Femur (tissue), 1 donor: ENCODE measurements at regions not wholly inside any gene's neighbourhood (a gene's known extent, or its start where the extent isn't known, plus 50 kb on each side); places are given as distances from the start of the nearest gene placed in this dataset.
"Not testable (repeated sequence)": the region's sequence is repeated elsewhere in the genome, so short reads cannot be mapped to it uniquely, and the experiment has no call there.

Source experiments
- DNase-seq: peaks from one replicate; pipeline ENCODE4 v3.0.0-alpha.2; 2017

- no peak for DNase-seq
Observed at GRCh38 chr4:62510228-62510627, 1310.1 kb downstream of the ADGRL3 start.

GRCh38 chr4:62500296-62500695, 1300.2 kb downstream of the ADGRL3 start:
- no peak for DNase-seq

DNA sequence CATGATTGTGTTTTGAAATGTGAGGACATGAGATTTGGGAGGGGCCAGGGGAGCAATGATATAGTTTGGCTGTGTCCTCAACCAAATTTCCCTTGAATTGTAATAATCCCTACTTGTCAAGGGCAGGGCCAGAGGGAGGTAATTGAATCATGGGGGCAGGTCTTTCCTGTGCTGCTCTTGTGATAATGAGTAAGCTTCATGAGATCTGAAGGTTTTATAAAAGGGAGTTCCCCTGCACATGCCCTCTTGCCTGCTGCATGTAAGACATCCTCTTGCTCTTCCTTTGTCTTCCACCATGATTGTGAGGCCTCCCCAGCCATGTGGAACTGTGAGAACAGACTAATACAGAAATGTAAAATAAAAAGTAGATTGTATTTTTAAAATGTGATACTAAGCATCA, 1294.9 kb downstream of the ADGRL3 start:
- no peak for DNase-seq

- not testable (repeated sequence) for DNase-seq
Observed at GRCh38 chr4:62491756-62492155, 1291.6 kb downstream of the ADGRL3 start.

- DNase-seq, result no peak
Observed at GRCh38 chr4:62490635-62491034, 1290.5 kb downstream of the ADGRL3 start.

DNA sequence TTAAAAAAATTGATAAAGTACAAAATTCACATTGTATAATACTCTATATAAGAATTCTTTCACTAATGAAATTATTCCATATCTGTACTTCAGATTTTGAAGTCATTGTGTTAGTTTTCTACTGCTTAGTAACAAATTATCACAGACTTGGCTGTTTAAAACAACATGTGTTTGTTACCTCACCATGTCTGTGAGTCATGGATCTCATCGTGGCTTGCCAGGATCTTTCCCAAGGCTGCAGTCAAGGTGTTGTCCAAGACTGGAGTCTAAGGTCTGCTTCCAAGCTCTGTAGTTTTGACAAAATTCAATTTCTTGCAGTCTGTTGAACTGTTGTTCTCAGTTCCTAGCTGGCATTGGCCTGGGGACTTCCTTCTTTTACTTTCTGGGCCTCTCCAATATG, 1286.9 kb downstream of the ADGRL3 start:
- no peak for DNase-seq

GRCh38 chr4:62484357-62484756, 1284.2 kb downstream of the ADGRL3 start:
- no peak for DNase-seq

DNA sequence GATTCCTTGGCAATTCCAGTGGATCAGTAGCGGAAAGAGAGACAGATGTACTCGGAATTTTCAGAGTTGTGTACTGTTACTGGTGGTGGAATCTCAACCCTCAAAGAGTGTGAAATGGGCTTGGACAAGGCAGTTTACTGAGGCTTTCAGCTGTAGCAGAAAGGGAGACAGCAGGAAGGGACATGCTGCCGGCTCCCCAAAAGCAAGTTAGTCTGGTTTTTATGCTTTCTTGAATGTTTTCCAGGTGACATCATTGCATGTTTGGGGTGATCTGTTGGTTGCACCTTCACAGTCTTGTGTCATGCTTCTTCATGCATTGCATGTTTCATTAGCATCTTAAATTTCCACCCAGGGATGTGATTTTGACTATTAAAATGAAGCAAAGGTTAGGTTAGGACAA, 1282.2 kb downstream of the ADGRL3 start:
- no peak for DNase-seq

GRCh38 chr4:62475596-62475995, 1275.5 kb downstream of the ADGRL3 start:
- DNase-seq, result no peak

DNA sequence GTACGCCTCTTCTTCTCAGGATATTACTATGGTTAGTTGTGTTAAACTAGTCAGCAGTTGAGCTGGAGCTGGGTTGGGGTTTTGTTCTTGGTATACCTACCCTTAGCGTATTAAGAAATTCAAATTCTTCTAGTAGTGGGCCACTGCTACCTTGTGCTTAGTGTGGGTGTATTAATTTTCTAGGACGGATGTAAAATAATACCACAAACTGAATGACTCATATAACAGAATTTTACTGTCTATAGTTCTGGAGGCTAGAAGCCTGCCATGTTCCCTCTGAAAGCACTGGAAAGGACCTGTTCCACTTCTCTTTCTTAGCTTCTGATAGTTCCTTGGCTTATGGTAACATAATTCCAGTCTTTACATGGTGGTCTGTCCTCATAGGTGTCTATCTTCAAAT, 1274.7 kb downstream of the ADGRL3 start:
- DNase-seq, result no peak

DNA sequence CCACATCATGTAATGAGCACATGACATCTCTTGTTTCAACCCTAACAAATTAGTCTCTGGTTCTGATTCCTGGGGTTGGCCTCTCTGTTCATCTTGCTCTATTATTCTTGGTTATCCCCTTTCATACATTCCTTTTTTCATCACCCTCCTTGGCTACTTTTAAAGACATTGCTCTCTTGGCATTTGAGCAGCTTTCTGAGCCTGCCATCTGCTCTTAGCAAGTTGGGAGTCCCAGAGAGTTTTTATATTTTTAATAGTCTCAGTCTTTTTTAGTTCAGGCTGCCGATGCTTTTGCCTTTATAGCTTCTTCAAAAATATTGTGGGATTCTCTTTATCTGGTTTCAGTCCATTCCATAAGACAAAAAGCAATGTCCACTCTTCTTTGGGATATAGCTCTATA, 1270.9 kb downstream of the ADGRL3 start:
- DNase-seq, result no peak

GRCh38 chr4:62470421-62470983, 1270.4 kb downstream of the ADGRL3 start:
- DNase-seq, result no peak

- no peak for DNase-seq
Observed at GRCh38 chr4:62470020-62470419, 1269.9 kb downstream of the ADGRL3 start.

DNA sequence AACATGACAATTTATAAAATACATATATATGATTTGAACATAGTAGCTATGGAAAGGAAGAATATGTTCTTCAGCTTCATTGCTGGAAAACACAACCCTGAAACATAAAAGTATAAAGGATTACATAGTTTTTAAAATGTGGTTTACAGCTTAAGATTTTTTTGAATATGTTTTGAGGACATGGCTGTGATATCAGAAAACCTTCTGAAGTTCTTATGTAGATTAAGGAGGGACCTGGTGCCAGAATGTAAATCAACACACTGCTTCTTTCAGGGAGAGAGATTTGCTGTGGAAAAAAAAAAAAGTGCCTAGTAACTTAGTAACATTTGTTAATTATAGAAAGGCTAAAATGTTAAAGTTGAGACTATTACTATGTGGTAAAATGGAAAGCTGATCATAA, 1261.8 kb downstream of the ADGRL3 start:
- DNase-seq, result no peak

DNA sequence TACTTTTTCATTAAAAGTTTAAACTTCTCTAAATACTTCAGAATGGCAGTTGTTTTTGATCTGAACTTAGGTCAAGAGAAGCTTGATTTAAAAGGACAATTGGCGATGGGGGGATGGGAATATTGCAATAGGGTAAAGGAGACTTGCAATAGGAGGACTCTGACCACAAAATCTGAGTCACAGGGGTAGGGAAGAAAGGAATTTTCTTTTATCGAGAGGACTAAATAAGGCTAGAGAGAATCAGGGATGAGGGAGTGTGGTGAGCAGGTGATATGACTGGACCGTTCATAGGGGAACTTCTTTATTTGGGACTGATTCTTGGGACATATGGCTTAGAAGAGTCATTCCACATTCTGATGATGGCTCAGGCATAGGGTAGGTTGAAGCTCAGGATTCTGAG, 1260.2 kb downstream of the ADGRL3 start:
- DNase-seq, result no peak

- DNase-seq, result no peak
Observed at GRCh38 chr4:62457356-62457755, 1257.2 kb downstream of the ADGRL3 start.

DNA sequence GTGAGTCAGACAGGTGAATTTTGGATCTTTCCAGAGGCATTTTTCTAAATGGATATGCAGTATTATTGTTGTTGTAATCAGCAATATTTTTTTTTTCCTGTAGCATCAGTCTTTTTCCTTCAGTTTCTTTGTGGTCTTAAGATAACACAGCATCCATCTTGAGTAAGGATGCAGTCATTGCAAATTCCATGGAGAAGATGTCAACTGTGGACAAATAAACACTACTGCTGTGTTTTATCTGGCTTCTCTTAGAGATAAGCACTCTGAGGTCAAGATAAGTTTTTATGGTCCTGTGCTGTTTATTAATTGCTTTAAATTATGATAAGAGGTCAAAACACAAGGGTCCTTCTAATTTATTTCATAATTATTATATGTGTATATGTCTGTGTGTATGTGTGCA, 1255.7 kb downstream of the ADGRL3 start:
- no peak for DNase-seq

DNA sequence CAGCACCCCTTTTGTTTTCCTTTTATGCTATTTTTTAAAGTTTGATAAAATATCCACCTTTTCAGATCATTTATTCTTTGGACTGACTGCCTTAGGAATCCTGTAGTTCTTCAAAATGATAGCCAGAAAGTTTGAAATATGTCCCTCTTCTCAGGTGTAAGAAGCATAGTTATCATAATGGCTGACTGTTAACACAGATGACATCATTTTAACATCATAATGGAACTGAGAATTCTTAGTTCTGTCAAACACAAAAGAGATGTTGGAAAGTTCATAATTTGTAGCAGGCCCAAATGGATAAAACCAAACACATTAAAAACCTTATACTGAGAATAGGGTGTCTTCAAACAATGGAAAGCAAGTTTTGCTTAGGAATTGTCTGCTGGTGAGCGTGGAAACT, 1254.4 kb downstream of the ADGRL3 start:
- no peak for DNase-seq

GRCh38 chr4:62450740-62451139, 1250.6 kb downstream of the ADGRL3 start:
- DNase-seq, result no peak

GRCh38 chr4:62449538-62449937, 1249.4 kb downstream of the ADGRL3 start:
- no peak for DNase-seq

GRCh38 chr4:62448911-62449310, 1248.8 kb downstream of the ADGRL3 start:
- DNase-seq, result peak; percentile 46

DNA sequence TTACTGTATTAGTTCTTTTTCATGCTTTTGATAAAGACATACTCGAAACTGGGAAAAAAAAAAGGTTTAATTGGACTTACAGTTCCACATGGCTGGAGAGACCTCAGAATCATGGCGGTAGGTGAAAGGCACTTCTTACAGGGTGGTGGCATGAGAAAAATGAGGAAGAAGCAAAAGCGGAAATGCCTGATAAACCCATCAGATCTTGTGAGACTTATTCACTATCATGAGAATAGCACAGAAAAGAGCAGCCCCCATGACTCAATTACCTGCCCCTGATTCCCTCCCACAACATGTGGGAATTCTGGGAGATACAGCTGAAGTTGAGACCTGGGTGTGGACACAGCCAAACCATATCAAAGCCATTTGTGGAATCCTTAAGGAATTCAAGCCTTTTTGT, 1238.9 kb downstream of the ADGRL3 start:
- DNase-seq, result no peak

DNA sequence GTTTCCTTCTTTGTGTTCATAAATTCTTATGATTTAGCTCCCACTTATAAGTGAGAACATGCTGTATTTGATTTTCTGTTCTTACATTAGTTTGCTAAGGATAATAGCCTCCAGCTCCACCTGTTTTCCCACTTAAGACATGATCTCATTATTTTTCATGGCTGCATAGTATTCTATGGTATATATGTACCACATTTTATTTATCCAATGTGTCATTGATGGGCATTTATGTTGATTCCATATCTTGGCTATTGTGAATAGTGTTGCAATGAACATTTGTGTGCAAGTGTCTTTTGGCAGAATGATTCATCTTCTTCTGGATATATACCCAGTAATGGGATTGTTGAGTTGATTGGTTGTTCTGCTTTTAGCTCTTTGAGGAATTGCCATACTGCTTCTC, 1234.8 kb downstream of the ADGRL3 start:
- no peak for DNase-seq

GRCh38 chr4:62431513-62432231, 1231.5 kb downstream of the ADGRL3 start:
- not testable (repeated sequence) for DNase-seq

GRCh38 chr4:62429297-62429696, 1229.2 kb downstream of the ADGRL3 start:
- DNase-seq, result no peak
